OCI-LY1 (cell line): ENCODE measurements at regions not wholly inside any gene's neighbourhood (a gene's known extent, or its start where the extent isn't known, plus 50 kb on each side); places are given as distances from the start of the nearest gene placed in this dataset.

ENCODE experiments used
- EZH2 ChIP-seq: fragments of 200-600 bp; sonication (generic), shearing (Covaris generic); IDR thresholded peaks from 2 replicates; pipeline ENCODE4 v1.8.0; 2017; ENCODE audit warnings: borderline replicate concordance, mixed run types, mild to moderate bottlenecking, antibody characterized with exemption, low read length, moderate library complexity, mixed read lengths
- TF ChIP-seq, protein P1 (sequence below): fragments of 200-600 bp; sonication (generic), shearing (Covaris generic); IDR thresholded peaks from 2 replicates; pipeline ENCODE4 v1.5.1; 2017; ENCODE audit warnings: mild to moderate bottlenecking, antibody characterized with exemption, low read length, moderate library complexity, mixed read lengths

DNA sequence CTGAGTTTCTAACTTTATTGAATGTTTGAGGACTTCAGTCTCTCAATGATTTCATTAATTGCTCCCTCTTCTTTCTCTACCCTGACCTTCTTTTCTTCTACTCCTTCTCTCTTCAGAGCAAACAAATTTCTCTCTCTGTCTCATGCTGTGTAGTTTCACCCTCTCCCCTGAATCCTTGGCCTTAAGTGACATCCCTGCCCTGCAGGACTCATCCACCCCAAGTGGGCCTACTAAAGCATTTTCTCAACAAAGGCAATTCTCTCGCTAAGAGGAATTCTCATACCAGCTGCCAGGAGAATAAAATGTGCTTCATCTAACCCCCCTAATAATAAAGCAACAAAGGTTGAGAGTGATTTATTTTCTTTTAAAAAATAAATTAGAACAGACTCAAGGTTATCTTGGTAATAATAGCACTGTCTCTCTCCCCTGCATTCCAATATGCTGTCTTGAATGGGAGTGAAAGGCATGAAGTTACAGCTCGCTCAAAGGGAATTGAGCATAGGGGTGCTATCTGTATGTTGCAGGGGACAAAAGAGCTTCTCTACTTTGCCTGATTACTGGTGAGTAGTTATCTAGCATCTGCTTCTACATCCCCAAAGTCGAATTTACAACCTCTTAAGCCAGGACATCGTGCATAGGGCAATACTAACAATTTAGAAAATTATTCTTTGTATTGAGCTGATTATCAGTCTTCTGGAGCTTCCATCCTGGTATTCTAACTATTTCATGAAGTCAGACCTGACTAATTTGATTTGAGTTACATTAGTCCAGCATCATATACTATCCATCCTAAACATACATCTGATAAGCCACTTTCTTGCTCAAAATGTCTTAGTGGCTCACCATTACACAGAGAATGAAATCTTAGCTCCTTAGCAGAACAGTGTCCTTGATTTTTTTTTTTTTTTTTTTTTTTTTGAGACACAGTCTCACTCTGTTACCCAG, 76.9 kb upstream of the DNAJC19 start:
- TF ChIP-seq, protein P1, sequence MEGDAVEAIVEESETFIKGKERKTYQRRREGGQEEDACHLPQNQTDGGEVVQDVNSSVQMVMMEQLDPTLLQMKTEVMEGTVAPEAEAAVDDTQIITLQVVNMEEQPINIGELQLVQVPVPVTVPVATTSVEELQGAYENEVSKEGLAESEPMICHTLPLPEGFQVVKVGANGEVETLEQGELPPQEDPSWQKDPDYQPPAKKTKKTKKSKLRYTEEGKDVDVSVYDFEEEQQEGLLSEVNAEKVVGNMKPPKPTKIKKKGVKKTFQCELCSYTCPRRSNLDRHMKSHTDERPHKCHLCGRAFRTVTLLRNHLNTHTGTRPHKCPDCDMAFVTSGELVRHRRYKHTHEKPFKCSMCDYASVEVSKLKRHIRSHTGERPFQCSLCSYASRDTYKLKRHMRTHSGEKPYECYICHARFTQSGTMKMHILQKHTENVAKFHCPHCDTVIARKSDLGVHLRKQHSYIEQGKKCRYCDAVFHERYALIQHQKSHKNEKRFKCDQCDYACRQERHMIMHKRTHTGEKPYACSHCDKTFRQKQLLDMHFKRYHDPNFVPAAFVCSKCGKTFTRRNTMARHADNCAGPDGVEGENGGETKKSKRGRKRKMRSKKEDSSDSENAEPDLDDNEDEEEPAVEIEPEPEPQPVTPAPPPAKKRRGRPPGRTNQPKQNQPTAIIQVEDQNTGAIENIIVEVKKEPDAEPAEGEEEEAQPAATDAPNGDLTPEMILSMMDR: no peak
- TF ChIP-seq EZH2: no peak
